Nephron progenitor cell (in vitro differentiated cells): ENCODE measurements at regions not wholly inside any gene's neighbourhood (a gene's known extent, or its start where the extent isn't known, plus 50 kb on each side); places are given as distances from the start of the nearest gene placed in this dataset.
A peak's percentile ranks its signal among the peaks of the same experiment; 100 is the strongest.

Experiments used
- DNase-seq: peaks from one replicate; pipeline ENCODE4 v3.0.0; 2021
- H3K27ac Mint-ChIP-seq: 2 replicates; pipeline ENCODE4 v1.8.0; 2021; ENCODE audit warnings: mild to moderate bottlenecking, moderate library complexity, mixed read lengths
- H3K27me3 Mint-ChIP-seq: 2 replicates; pipeline ENCODE4 v1.8.0; 2021; ENCODE audit warnings: mild to moderate bottlenecking, low read depth, mixed read lengths; ENCODE audit not compliant: poor library complexity
- H3K36me3 Mint-ChIP-seq: 2 replicates; pipeline ENCODE4 v1.8.0; 2021; ENCODE audit warnings: low read depth, mixed read lengths
- H3K4me1 Mint-ChIP-seq: 2 replicates; pipeline ENCODE4 v1.8.0; 2021; ENCODE audit warnings: mixed read lengths
- H3K4me3 Mint-ChIP-seq: 2 replicates; pipeline ENCODE4 v1.8.0; 2021; ENCODE audit warnings: mild to moderate bottlenecking, moderate library complexity, mixed read lengths
- H3K9me3 Mint-ChIP-seq: 2 replicates; pipeline ENCODE4 v1.8.0; 2021; ENCODE audit warnings: mild to moderate bottlenecking, moderate library complexity, mixed read lengths
- CTCF ChIP-seq: fragments of 200-600 bp; sonication (generic); IDR thresholded peaks from 2 replicates; pipeline ENCODE4 v1.5.0; 2021; ENCODE audit warnings: antibody characterized with exemption

DNA sequence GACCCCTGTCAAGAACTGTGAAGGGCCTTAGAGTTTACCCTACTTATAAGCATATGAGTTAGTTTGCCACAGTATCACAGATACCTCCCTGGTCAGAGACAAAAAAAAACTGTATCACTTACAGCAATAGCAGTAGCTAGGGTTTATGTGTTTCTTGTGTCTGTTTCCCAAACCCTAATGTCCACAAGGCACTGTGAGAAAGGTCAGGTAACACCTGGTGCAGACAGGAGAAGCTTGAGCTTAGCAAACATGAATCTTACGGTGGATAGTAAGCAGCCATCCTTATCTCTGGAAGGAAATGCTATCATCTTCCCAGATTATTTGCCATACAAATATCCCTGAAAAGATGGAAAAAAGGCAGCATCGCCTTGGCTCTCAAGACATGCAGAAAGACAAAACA is 208.5 kb upstream of the KCNN2 start:
- Mint-ChIP-seq H3K4me1 (no peaks in the 10 kb centered on the region), H3K36me3 (no peaks in the 10 kb centered on the region), H3K27me3 (peaks cover 8% of the 10 kb centered on the region), H3K4me3 (no peak overlapping the region), H3K27ac (no peak overlapping the region), H3K9me3 (peaks cover 39% of the 10 kb centered on the region)
- no peak for DNase-seq
- TF ChIP-seq CTCF, result no peak

- H3K9me3 Mint-ChIP-seq, result peaks cover 38% of the 10 kb centered on the region
- peaks cover 6% of the 10 kb centered on the region for H3K27me3 Mint-ChIP-seq
- peak overlapping the region; percentile 32 for H3K27ac Mint-ChIP-seq
- H3K36me3 Mint-ChIP-seq, result no peaks in the 10 kb centered on the region
- no peak for TF ChIP-seq CTCF
- H3K4me3 Mint-ChIP-seq, result no peak overlapping the region
- no peak for DNase-seq
- no peaks in the 10 kb centered on the region for H3K4me1 Mint-ChIP-seq
These were observed 208.0 kb upstream of the KCNN2 start for GRCh38 chr5:114153833-114154232.

GRCh38 chr5:114166081-114166480 is 195.8 kb upstream of the KCNN2 start:
- TF ChIP-seq CTCF, result no peak
- H3K4me3 Mint-ChIP-seq, result no peak overlapping the region
- peaks cover 6% of the 10 kb centered on the region for H3K36me3 Mint-ChIP-seq
- H3K4me1 Mint-ChIP-seq, result no peaks in the 10 kb centered on the region
- DNase-seq, result no peak
- peaks cover 2% of the 10 kb centered on the region for H3K27me3 Mint-ChIP-seq
- no peak overlapping the region for H3K27ac Mint-ChIP-seq
- peaks cover 27% of the 10 kb centered on the region for H3K9me3 Mint-ChIP-seq

- H3K9me3 Mint-ChIP-seq, result peaks cover 22% of the 10 kb centered on the region
- no peaks in the 10 kb centered on the region for H3K4me1 Mint-ChIP-seq
- DNase-seq, result no peak
- no peak overlapping the region for H3K4me3 Mint-ChIP-seq
- peaks cover 4% of the 10 kb centered on the region for H3K36me3 Mint-ChIP-seq
- no peak overlapping the region for H3K27ac Mint-ChIP-seq
- TF ChIP-seq CTCF, result no peak
- H3K27me3 Mint-ChIP-seq, result peaks cover 2% of the 10 kb centered on the region
These were observed 187.7 kb upstream of the KCNN2 start for GRCh38 chr5:114174131-114174530.

- Mint-ChIP-seq H3K9me3 (peaks cover 22% of the 10 kb centered on the region), H3K36me3 (peaks cover 4% of the 10 kb centered on the region), H3K4me3 (no peak overlapping the region), H3K27me3 (peaks cover 2% of the 10 kb centered on the region), H3K27ac (no peak overlapping the region), H3K4me1 (no peaks in the 10 kb centered on the region)
- no peak for DNase-seq
- no peak for TF ChIP-seq CTCF
These were observed 187.0 kb upstream of the KCNN2 start for GRCh38 chr5:114174837-114175236.

- no peaks in the 10 kb centered on the region for H3K27me3 Mint-ChIP-seq
- no peaks in the 10 kb centered on the region for H3K4me1 Mint-ChIP-seq
- TF ChIP-seq CTCF, result no peak
- H3K27ac Mint-ChIP-seq, result no peak overlapping the region
- H3K4me3 Mint-ChIP-seq, result no peak overlapping the region
- H3K9me3 Mint-ChIP-seq, result peaks cover 22% of the 10 kb centered on the region
- H3K36me3 Mint-ChIP-seq, result peaks cover 4% of the 10 kb centered on the region
- DNase-seq, result no peak
These were observed 185.5 kb upstream of the KCNN2 start for GRCh38 chr5:114176356-114176755.
